ENCODE measurements at regions not wholly inside any gene's neighbourhood (a gene's known extent, or its start where the extent isn't known, plus 50 kb on each side); places are given as distances from the start of the nearest gene placed in this dataset.

- TF ChIP-seq POLR2A (IDR thresholded peaks at IDR 0.05; ENCODE audit: control extremely low read depth in 1 of 2, low read depth in 2 of 2, low read length in 2 of 2): no peak
- no peak for TF ChIP-seq YY1 (IDR thresholded peaks at IDR 0.05; ENCODE audit: low read depth, low read length)
- no peak for TF ChIP-seq EZH2 (IDR thresholded peaks at IDR 0.05; ENCODE audit: low read depth, low read length, severe bottlenecking)
- TF ChIP-seq JUN (IDR thresholded peaks at IDR 0.05; ENCODE audit: low read depth, low read length): no peak
Measured at GRCh38 chr17:54455251-54455868, 445.3 kb upstream of the TOM1L1 start.
